ENCODE measurements at regions not wholly inside any gene's neighbourhood (a gene's known extent, or its start where the extent isn't known, plus 50 kb on each side); places are given as distances from the start of the nearest gene placed in this dataset.
"Not testable (repeated sequence)": the region's sequence is repeated elsewhere in the genome, so short reads cannot be mapped to it uniquely, and the experiment has no call there.

DNA sequence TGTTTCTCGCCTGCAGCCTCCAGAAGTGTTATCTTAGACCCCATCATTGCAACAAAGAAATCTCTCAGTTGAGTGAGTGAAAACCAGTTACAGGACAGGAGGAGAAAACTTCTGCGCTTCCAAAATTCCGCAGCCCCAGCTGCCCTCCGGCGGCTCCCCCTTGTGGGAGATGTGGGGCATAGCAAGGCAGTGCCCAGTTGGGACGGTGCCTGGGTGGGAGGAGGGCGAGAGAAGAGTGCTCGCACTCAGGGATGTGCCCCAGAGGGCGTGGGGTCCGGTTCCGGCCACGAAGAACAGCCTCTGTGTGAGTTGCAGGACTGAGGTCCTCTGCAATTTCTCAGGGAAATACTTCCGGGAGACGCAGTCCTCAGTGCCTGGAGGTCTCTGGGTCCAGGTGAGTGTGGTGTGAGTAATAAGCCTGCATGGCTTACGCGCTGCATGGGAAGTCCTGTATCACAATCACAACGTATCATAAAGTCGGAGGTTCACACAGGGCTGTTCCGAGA, 87.0 kb upstream of the BLID start:
- DNase-seq (ENCODE audit: low read depth, low spot score) = peak; percentile 92

DNA sequence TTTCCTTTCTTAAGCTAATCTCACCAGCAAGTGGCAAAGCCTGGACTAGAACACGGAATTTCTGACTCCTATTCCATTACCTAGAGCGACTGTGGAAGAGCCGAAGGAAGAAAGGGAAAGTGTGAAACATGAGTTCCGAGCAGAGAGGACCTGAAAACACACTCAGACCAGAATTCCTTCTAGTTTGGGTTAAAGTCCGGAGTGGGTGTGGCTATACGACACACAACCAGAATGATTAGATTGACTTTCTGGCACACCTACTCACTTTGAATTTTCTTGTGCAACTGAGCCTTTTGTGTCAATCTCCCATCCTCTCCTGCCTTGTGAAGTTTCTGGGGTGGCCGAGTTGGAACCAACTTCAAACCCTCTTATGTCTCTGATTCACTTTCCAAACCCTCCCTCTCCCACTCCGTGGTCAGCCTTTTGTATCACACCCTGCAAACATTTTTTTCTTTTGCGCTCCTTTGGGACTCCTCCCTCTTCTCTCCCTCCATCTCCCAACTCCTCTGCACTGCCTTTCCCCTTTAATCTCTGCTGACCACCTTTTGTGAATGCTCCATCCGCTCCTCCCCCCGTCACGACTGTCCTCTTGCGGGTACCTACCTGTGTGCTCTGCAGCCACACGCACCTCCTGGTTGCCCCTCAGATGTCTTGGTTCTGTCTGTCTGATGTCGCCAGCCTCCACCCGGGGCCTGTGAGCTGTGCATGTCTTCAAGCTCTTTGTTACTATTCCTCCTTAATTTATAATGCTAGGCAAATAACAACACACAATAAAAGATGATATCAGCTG, 86.3 kb upstream of the BLID start:
- DNase-seq (ENCODE audit: low read depth, low spot score) = peak; percentile 90

DNA sequence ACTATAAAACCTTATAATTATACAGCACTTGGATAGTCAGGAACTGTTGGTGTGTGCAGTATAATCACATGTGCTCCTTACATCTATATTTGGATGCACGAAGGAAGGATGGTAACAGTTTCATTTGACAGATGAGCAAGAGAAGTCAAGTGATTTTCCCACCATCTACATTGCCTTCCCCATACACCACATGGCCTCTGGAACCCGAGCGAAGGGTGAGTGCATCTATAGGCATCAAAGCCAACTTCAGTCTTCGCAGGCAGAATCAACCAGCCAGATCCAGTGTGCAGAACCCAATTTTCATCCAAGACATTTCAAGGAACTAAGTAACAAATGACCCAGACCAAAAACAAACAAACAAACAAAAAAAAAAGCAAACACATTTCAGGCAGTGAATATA, 85.1 kb upstream of the BLID start:
- DNase-seq (ENCODE audit: low read depth, low spot score) = no peak

DNA sequence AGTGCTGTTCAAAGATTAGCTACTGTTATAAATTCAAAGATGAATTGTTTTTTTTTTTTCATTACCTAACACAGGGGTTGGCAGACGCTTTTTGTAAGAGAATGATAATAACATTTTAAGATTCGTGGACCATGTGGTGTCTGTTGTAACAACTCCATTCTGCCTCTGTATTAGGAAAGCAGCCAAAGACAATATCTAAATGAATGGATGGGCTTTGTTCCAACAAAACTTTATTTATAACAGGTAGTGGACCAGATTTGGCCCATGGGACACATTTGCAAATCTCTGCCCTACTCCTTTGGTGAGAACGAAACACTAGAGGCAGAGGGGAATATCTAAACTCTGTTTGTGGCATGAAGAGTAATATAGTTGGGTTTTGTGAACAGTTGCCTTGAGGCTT, 83.6 kb upstream of the BLID start:
- DNase-seq (ENCODE audit: low read depth, low spot score) = no peak

DNA sequence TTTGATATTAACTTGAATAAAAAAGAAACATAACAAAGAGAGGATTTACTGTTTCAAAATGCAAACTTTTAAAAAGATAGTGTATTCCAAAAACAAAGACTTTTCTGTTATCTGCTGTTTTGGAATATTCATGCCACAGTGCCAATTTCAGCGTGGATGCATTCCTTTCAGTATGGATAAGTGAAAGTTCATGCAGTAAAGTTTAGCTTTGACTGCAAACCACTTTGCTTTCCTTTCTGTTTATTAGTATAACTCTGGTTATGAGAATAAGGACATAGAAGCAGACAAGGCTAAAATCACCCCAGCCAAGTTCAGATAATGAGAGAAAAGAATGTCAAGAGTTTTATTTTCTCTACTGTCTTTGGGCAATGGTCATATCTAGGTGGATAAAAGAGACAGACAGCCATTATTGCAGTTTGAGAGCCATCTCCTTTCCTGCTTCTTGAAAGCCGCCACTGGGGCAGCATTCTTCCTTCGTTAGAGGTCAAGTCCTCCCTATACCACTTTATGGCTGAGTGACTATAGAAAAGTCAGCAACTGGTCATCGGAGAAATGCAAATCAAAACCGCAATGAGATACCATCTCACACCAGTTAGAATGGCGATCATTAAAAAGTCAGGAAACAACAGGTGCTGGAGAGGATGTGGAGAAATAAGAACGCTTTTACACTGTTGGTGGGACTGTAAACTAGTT, 82.4 kb upstream of the BLID start:
- no peak for DNase-seq (ENCODE audit: low read depth, low spot score)

DNA sequence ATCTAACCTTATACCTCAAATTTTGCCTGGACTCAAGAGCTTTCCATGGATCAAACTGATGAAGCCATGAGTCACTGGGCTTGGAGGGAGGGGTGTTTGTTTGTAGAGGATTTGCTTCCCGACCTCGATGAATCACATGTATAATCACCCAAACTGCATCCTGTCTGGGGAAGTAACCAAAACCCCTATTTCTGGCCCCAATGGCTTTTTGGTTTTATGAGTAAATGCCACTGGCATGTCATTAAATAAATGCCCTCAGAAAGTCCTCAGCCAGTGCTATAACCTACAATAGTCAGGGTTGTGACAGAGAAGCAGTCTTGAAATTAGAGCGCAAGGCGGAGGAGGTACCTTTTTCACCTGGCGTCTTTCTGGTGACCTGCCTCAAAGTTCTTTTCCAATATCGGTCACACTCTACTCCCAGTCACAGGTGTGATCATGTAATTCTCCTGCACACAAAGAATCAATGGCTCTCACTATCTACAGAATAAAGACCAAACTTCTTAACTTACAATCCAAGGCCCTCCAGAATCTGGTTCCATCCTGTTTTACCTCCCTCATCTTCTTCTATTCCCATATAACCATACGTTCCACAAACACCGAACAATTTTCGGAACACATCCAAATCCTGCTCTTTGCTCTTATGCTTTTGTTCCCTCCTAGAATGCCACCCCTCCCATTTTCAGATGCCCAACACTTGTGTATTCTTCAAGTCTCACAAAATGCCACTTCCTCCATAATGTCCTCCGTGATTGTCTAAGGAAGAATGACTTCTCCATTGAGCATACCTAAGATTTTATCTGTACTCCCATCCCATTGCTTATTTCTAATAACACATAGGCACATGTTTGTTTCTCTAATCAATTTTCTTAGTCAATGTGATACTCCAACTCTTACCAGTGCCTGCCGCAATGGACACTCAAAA, 81.3 kb upstream of the BLID start:
- DNase-seq (ENCODE audit: low read depth, low spot score) = peak; percentile 97

DNA sequence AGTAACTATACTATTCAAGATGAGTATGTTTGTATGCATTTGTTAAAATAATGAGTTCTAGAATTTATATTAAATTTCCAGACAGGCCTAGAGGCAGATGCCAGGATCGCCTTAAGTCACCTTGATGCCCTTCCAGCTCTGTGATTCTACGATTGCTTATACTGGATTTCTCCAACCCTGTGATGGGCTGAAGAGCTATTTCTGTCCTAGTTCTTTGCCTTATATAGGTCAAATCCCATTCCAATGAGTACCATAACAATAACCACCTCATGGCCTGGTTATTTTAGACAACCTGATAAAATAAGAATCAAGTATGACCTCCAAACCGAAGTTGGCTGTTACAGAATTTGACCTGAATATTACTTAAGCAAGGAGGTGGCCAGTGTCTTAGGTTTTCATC, 79.8 kb upstream of the BLID start:
- no peak for DNase-seq (ENCODE audit: low read depth, low spot score)

DNA sequence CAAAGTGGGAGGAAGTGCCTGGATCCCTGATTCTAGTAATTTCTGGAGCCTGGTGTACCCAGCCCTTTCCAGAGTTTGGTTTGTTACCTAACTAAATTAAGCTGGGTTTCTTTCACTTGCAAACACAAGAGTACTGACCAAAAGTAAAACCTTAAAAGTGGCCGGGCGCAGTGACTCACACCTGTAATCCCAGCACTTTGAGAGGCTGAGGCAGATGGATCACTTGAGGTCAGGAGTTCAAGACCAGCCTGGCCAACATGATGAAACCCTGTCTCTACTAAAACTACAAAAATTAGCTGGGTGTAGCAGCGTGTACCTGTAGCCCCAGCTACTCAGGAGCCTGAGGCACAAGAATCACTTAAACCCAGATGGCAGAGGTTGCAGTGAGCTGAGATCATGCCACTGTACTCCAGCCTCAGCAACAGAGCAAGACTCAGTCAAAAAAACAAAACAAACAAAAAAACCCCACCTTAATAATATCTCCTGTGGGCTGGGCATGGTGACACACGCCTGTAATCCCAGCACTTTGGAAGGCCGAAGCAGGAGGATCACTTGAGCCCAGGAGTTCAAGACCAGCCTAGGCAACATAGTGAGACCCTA, 78.0 kb upstream of the BLID start:
- DNase-seq (ENCODE audit: low read depth, low spot score) = not testable (repeated sequence)

DNA sequence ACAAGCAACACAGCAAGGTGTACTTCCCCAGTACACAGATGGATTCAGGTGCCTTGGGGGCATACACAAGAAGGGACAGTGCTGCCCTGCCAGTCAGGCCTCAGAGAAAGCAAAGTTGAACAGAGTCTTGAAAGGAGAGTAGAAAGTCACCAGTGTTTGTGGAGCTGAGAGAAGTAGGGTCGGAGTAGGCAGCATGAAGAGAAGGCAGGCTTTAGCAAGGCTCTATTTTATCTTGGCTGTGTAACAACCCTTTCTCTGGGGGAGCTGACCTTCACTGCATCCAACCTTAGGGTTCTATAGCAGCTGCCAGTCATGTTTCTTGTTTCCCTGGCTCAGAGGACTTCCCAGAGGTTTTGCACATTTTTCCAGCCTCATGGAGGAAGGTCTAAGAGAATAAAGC, 77.4 kb upstream of the BLID start:
- no peak for DNase-seq (ENCODE audit: low read depth, low spot score)

DNA sequence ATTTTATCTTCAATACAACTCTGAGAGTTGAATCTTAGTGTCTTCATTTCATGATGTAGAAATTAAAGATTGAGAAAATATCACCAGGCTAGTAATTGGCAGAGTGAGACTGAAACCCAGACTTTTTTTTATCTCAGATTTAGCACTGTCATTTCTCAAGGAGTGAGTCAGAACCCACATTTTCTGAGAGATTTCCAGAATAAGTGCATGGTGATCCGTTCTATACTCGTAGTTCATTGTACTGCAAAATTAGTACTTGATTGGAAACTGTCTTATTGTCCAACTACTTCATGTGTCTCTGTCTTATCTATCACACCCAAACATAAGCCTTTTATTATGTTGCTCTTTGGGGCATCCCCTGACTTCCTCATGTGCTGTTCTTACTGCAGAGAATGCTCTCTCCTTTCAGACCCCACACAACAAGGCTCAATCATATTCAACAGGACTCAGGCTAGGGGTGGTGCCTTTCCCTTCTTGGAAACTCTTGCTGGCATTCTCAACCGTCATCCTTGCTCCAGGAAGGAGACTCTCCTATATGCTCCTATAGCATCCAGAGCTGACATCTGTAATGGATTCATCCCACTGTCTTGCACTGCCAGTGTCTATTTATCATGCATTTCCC, 76.7 kb upstream of the BLID start:
- DNase-seq (ENCODE audit: low read depth, low spot score) = peak; percentile 62

DNA sequence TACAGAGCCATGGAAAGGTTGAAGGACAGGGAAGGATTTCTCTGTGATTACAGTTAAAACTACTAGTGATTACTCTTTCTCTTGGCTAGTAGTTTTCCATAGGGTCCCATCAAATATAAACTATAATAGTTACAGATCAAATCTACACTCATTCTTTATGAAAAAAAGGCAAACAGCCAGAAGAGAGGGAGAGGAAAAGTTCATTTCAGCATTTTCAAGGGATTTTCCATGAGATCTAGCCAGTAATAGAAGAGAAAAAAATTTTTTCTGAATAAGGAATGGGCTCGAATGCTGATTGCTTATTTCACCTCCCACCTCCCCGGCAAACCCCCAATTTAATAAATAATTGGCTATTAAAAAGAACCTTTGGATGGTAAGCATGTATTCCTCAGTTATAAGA, 74.8 kb upstream of the BLID start:
- DNase-seq (ENCODE audit: low read depth, low spot score) = no peak

DNA sequence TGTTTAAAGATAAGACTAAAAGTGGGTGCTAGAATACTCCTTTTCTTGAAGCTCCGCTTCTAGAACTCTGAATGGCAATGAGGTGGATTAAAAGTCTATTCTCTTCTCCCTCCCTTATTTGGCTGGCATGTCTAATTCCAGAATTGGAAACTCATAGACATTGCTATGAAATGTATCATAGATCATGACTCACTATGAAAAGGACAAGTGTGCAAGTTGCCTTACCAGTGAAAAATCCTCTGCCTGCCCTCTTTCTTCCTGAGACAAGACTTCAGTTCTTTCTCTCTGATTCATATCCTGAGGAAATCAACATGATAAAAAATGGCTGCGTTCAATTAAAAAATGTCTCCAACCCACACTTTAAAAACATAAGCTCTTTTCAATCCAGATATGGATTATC, 73.2 kb upstream of the BLID start:
- peak; percentile 87 for DNase-seq (ENCODE audit: low read depth, low spot score)

DNA sequence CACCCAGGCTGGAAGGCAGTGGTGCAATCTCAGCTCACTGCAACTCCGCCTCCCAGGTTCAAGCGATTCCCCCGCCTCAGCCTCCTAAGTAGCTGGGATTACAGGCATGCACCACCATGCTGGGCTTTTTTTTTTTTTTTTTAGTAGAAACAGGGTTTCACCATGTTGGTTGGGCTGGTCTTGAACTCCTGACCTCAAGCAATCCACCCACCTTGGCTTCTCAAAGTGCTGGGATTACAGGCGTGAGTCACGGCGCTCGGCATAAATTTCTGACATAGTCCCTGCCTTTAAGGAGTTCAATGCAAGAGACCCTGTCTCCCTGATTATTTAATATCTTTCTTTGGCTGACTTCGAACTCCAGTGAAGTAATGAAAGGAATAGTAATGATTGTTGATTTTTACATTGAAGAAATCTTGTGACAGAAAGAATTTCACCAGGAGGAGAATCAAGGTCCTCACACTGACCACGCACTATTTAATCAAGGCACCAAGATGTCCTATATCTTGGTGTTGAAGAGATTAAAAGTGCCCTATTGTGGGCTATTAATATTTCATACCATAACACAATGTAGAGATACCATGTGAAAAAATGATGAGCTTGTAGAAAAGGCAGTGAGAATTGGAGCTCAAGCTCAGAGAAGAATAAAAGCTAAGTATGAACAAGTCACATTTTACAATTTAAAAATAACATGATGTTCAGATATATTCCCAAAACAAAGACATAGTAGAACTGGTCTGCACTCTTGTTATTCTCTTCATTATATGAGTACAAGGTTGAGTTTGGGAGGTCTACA, 71.6 kb upstream of the BLID start:
- DNase-seq (ENCODE audit: low read depth, low spot score) = no peak

DNA sequence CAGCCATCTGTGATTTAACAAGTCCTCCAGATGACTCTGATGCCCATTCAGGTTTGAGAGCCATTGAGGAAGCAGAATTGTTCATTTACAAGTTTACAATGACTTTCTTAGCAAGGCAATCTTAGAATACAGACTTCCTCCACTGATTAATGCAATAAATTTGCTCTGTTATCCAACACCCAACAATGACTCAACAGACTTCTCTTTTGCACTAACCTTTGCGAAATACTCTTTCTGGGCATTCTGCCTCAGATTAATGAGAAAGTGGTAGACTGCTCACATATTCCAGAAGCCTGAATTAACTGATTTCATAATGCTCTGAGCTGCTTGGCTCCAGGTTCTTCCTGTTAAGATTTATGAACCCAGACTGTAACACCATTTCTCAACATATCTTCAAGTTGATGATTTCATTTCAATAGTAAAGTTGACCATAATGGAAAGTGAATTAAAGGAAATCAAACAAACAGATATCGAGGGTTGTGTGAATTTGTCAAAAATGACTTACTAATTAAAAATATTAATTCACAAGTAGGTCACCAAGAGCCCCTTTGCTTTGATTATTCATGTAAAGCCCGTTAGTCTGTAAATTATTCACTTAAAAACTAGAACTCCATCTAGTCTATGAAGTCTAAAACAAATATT, 70.5 kb upstream of the BLID start:
- peak; percentile 74 for DNase-seq (ENCODE audit: low read depth, low spot score)

DNA sequence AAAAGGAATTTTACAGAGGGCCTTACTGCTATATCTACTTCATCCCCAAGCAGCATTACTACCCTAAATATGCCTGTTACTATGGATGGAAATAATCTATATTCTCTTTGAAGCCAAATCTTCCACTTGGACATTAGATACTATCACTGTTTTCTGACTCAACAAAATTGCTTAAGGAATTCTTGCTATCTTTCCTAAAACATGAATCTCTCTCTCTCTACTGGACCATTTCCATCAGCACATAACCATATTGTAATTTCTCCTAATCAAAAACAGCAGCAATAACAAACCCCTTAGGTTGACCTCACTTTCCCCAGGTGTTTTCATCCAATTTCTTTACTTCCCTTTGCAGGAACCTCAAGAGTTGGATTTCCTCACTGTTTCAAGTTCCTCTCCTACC, 67.9 kb upstream of the BLID start:
- DNase-seq (ENCODE audit: low read depth, low spot score) = no peak

DNA sequence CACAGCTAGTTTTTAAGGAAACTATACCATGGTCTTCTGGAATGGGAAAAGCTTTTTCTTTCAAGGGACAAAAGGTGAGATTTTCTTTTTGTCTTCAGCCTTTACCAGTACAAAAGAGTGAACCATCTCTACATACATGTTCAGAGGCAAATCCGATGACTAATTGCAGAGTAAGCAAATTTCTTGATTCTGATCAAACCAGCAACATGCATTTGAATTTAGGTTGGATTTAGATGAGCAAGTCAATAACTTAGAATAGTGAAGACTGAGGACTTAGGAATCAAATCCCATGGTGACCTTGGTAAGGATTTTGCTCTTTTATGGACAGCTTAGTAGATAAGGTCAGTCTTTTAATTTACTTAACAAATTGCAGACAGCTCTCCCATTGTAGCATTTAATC, 65.9 kb upstream of the BLID start:
- DNase-seq (ENCODE audit: low read depth, low spot score) = no peak

DNA sequence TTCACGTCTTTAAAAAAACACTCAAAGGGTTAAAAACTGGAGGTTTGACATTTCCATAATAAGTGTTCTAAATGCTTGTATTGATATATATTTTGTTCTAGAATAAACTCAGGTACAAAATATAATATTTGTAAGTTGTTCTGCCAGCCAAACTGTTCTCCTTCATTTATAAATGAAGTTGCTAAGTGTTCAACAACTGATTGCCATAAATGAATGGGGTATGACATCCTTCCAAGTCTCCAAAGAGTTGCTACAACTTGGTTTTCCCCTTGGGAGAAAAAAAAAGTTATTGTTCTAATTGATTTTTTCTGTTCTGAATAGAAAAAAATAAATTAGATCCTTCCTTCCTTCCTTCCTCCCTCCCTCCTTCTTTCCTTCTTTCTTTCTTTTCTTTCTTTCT, 65.4 kb upstream of the BLID start:
- DNase-seq (ENCODE audit: low read depth, low spot score) = no peak

DNA sequence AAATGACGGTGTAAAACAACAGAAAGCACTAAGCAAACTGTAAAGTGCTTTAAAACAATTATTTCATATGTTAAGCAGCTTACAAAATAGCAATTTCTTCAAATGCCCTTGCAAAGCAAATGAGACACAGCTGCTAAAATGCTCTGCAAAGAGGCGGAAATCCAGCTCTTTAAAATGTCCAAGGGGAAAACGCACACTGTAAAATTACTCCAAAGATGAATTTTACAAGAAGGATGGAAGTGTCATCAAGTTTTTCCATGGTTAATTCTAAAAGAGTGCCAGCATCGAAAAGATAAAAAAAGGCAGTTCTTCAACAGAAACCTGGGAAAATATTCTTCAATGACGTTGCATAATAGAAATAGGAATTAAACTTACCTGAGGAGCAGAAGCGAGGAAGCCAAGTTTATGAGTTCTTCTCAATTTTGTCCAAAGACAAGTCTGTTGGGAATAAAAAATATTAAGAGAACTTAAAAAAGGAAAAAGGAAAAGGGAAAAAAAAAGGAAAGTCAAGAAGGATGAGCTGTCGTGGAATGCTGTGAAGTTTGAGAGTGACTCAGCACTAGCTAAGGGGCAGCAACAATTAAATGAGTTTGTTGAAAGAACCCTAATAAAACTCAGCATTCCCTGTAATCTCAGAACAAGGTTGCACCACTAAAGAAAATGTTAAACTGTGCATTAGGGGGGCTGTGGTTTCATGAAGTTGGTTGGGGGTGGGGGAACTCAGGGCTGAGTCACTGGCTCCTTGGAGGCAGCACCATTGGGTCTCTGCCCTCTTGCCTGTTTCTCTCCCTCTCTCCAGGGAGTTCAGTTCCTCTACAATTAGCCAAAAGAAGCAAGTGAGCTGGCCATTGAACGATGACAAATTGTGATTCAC, 64.2 kb upstream of the BLID start:
- DNase-seq (ENCODE audit: low read depth, low spot score) = peak; percentile 88

DNA sequence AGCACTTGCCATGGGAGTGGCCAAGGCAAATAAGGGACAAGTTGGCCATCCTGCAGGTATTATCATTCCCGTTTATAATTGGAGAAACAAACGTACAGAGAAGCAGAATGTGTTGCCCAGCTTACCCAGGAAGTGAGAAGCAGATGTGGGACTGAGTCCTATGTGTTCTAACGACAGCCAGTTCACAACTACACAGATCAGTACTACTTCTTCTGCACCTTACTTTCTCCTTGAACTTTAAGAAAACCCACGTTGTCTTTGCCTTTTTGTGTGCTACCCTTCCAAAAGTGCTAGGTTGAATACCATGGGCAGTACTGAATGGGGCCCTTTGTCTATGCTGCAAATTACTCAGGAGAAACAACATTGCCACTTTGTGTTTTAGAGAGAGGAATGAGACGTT, 62.8 kb upstream of the BLID start:
- DNase-seq (ENCODE audit: low read depth, low spot score) = peak; percentile 52

Measured in astrocyte of the hippocampus (primary cell).